CD4-positive, CD25-positive, alpha-beta regulatory T cell (primary cell): ENCODE measurements at regions not wholly inside any gene's neighbourhood (a gene's known extent, or its start where the extent isn't known, plus 50 kb on each side); places are given as distances from the start of the nearest gene placed in this dataset.
"Not testable (repeated sequence)": the region's sequence is repeated elsewhere in the genome, so short reads cannot be mapped to it uniquely, and the experiment has no call there.

Experiments
- ATAC-seq, 2 donors: fragments of 150-1000 bp; cut with Tn5 transposase; one replicate each; pipeline ENCODE4 v1.10.0; 2021; ENCODE audit warnings: low read depth in 2 of 2, moderate number of reproducible peaks in 2 of 2, moderate library complexity in 1 of 2
- DNase-seq, 3 donors: peaks; one replicate each; pipeline versions ENCODE4 v3.0.0 to v3.0.0-alpha.2; 2012 to 2022; ENCODE audit warnings: mixed read lengths in 1 of 3
- H3K27ac ChIP-seq: one replicate; pipeline ENCODE4 v1.7.0; 2013; ENCODE audit warnings: mild to moderate bottlenecking, low read length; ENCODE audit not compliant: insufficient read depth, poor library complexity, severe bottlenecking
- H3K27me3 ChIP-seq: one replicate; pipeline ENCODE4 v1.7.0; 2013; ENCODE audit warnings: low read length; ENCODE audit not compliant: control insufficient read depth, insufficient read depth
- H3K36me3 ChIP-seq: one replicate; pipeline ENCODE4 v1.7.0; 2013; ENCODE audit warnings: mild to moderate bottlenecking, low read length, moderate library complexity; ENCODE audit not compliant: control insufficient read depth, insufficient read depth
- H3K4me1 ChIP-seq: 2 replicates; pipeline ENCODE4 v1.7.0; 2013; ENCODE audit warnings: mild to moderate bottlenecking, low read length; ENCODE audit not compliant: insufficient read depth, control insufficient read depth, poor library complexity, severe bottlenecking
- H3K4me3 ChIP-seq: one replicate; pipeline ENCODE4 v1.7.0; 2013; ENCODE audit warnings: low read depth, mild to moderate bottlenecking, low read length, moderate library complexity
- H3K9me3 ChIP-seq, 2 experiments: 1 replicate in 1 of 2; 2 replicates in 1 of 2; pipeline ENCODE4 v1.7.0; 2013; ENCODE audit warnings: low read length in 2 of 2, mild to moderate bottlenecking in 1 of 2, moderate library complexity in 1 of 2; ENCODE audit not compliant: control insufficient read depth in 2 of 2
- H3K27ac Mint-ChIP-seq, 3 donors: one replicate each; pipeline ENCODE4 v1.8.0; 2020 to 2022; ENCODE audit warnings: mild to moderate bottlenecking in 3 of 3, mixed read lengths in 3 of 3, moderate library complexity in 2 of 3
- H3K27me3 Mint-ChIP-seq: one replicate; pipeline ENCODE4 v1.8.0; 2022; ENCODE audit warnings: mild to moderate bottlenecking, mixed read lengths
- H3K36me3 Mint-ChIP-seq: one replicate; pipeline ENCODE4 v1.8.0; 2020; ENCODE audit warnings: mixed read lengths
- H3K4me1 Mint-ChIP-seq, 4 donors: one replicate each; pipeline ENCODE4 v1.8.0; 2020 to 2022; ENCODE audit warnings: mixed read lengths in 4 of 4, mild to moderate bottlenecking in 1 of 4
- H3K4me3 Mint-ChIP-seq, 4 donors: one replicate each; pipeline ENCODE4 v1.8.0; 2020 to 2022; ENCODE audit warnings: mild to moderate bottlenecking in 4 of 4, mixed read lengths in 4 of 4, moderate library complexity in 3 of 4
- H3K9me3 Mint-ChIP-seq, 7 donors: one replicate each; pipeline ENCODE4 v1.8.0; 2020 to 2022; ENCODE audit warnings: mixed read lengths in 7 of 7, mild to moderate bottlenecking in 3 of 7, moderate library complexity in 2 of 7

DNA sequence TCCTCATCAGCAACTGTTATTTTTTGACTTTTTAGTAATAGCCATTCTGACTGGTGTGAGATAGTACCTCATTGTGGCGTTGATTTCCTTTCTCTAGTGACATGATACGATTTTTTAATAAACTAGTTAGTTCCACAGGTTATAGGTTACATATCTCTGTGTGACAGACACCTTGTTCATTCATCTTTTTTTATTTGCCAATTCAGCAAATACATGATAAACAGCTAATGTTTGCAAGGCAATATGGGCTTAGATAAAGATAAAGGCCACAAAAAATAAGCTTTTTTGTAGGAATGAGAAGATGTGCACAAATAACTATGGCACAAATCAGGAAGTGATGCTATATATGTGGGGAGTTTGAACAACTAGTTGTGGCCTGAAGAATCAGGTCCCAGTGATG, 366.8 kb downstream of the HLX start:
- H3K4me1 ChIP-seq, result no peaks in the 10 kb centered on the region
- Mint-ChIP-seq H3K4me1 (no peaks in the 10 kb centered on the region), H3K36me3 (no peaks in the 10 kb centered on the region), H3K4me3 (no peak overlapping the region), H3K27me3 (no peaks in the 10 kb centered on the region), H3K27ac (no peak overlapping the region), H3K9me3 (peaks cover 0 to 1% (median 0%) of the 10 kb centered on the region in 7 donors)
- no peaks in the 10 kb centered on the region for H3K36me3 ChIP-seq
- DNase-seq (no peak), ATAC-seq (no peak)
- H3K27me3 ChIP-seq, result no peaks in the 10 kb centered on the region
- no peak overlapping the region for H3K4me3 ChIP-seq
- no peaks in the 10 kb centered on the region for H3K9me3 ChIP-seq
- no peak overlapping the region for H3K27ac ChIP-seq

DNA sequence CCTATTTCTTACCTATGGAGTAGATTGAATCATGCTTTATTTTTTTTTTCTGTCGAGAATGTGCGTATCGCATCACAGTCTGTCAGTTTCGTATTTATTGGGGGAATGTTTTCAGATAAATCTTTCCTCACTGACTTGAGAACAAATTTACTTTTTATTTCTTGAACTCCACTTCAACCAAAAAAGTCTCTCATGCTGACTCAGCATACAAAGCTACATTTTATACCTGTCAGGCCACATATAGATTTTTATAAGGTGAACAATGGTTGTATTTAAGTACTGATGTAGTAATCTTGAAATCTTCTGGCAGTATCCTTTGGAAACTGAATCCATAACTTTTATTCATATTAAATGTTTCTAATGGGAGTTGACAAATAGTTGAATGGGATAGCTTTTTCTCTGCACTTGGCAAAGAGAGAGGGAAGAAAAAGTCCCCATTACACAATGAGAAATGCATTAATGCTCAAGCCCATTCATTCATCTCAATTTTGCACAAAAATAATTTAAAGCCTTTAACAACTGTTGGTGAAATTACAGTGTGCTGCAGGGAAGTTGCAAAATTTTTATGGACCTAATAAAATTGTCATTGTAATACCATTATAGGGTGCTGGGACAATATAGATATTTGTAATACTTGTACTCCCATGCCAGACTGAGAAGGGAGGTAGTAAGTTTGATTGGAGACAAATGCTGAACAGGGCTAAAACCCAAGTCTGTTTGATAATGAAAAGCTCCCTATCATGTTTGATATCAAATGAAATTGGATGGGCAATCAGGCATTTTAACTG, 367.6 kb downstream of the HLX start:
- no peaks in the 10 kb centered on the region for H3K36me3 ChIP-seq
- H3K9me3 ChIP-seq, result no peaks in the 10 kb centered on the region
- ATAC-seq, result no peak
- no peak for DNase-seq
- Mint-ChIP-seq H3K27me3 (no peaks in the 10 kb centered on the region), H3K27ac (no peak overlapping the region), H3K36me3 (no peaks in the 10 kb centered on the region), H3K4me1 (no peaks in the 10 kb centered on the region), H3K4me3 (no peak overlapping the region), H3K9me3 (peaks cover 0 to 1% (median 0%) of the 10 kb centered on the region in 7 donors)
- H3K27me3 ChIP-seq, result no peaks in the 10 kb centered on the region
- no peak overlapping the region for H3K4me3 ChIP-seq
- no peak overlapping the region for H3K27ac ChIP-seq
- no peaks in the 10 kb centered on the region for H3K4me1 ChIP-seq

GRCh38 chr1:221251580-221251979, 372.3 kb downstream of the HLX start:
- Histone ChIP-seq H3K36me3 (no peaks in the 10 kb centered on the region), H3K27me3 (no peaks in the 10 kb centered on the region), H3K4me3 (no peak overlapping the region), H3K4me1 (no peaks in the 10 kb centered on the region), H3K9me3 (no peaks in the 10 kb centered on the region), H3K27ac (no peak overlapping the region)
- Mint-ChIP-seq H3K4me1 (no peaks in the 10 kb centered on the region), H3K9me3 (peaks cover 0 to 3% (median 0%) of the 10 kb centered on the region in 7 donors), H3K27me3 (peaks cover 4% of the 10 kb centered on the region), H3K36me3 (no peaks in the 10 kb centered on the region), H3K4me3 (no peak overlapping the region), H3K27ac (no peak overlapping the region)
- ATAC-seq (no peak), DNase-seq (no peak)

GRCh38 chr1:221254813-221255212, 375.6 kb downstream of the HLX start:
- Histone ChIP-seq H3K36me3 (no peaks in the 10 kb centered on the region), H3K9me3 (no peaks in the 10 kb centered on the region), H3K4me3 (no peak overlapping the region), H3K27me3 (no peaks in the 10 kb centered on the region), H3K27ac (no peak overlapping the region), H3K4me1 (no peaks in the 10 kb centered on the region)
- DNase-seq (no peak), ATAC-seq (no peak)
- Mint-ChIP-seq H3K4me3 (no peak overlapping the region), H3K36me3 (no peaks in the 10 kb centered on the region), H3K27me3 (peaks cover 4% of the 10 kb centered on the region), H3K9me3 (peaks cover 0 to 8% (median 3%) of the 10 kb centered on the region in 7 donors), H3K4me1 (no peaks in the 10 kb centered on the region), H3K27ac (no peak overlapping the region)

- no peaks in the 10 kb centered on the region for H3K4me1 ChIP-seq
- no peaks in the 10 kb centered on the region for H3K9me3 ChIP-seq
- no peak overlapping the region for H3K4me3 Mint-ChIP-seq
- H3K36me3 Mint-ChIP-seq, result no peaks in the 10 kb centered on the region
- H3K27ac ChIP-seq, result no peak overlapping the region
- no peaks in the 10 kb centered on the region for H3K4me1 Mint-ChIP-seq
- peaks cover 0 to 8% (median 3%) of the 10 kb centered on the region in 7 donors for H3K9me3 Mint-ChIP-seq
- no peak for DNase-seq
- no peak for ATAC-seq
- no peak overlapping the region for H3K27ac Mint-ChIP-seq
- H3K27me3 ChIP-seq, result no peaks in the 10 kb centered on the region
- no peak overlapping the region for H3K4me3 ChIP-seq
- H3K36me3 ChIP-seq, result no peaks in the 10 kb centered on the region
- peaks cover 4% of the 10 kb centered on the region for H3K27me3 Mint-ChIP-seq
Measured at GRCh38 chr1:221256773-221257172, 377.5 kb downstream of the HLX start.

DNA sequence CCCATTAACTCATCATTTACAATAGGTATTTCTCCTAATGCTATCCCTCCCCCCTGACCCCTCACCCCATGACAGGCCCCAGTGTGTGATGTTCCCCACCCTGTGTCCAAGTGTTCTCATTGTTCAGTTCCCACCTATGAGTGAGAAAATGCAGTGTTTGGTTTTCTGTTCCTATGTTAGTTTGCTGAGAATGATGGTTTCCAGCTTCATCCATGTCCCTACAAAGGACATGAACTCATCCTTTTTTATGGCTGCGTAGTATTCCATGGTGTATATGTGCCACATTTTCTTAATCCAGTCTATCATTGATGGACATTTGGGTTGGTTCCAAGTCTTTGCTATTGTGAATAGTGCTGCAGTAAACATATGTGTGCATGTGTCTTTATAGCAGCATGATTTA, 378.3 kb downstream of the HLX start:
- H3K27me3 Mint-ChIP-seq, H3K27ac Mint-ChIP-seq, H3K9me3 ChIP-seq, H3K4me1 Mint-ChIP-seq, H3K4me3 Mint-ChIP-seq, H3K27me3 ChIP-seq, H3K4me1 ChIP-seq, DNase-seq, H3K4me3 ChIP-seq, H3K36me3 ChIP-seq, H3K36me3 Mint-ChIP-seq, H3K9me3 Mint-ChIP-seq, ATAC-seq, H3K27ac ChIP-seq: not testable (repeated sequence)

- H3K9me3 ChIP-seq, H3K27me3 ChIP-seq, ATAC-seq, H3K4me3 Mint-ChIP-seq, H3K4me1 Mint-ChIP-seq, H3K36me3 Mint-ChIP-seq, H3K27ac ChIP-seq, H3K9me3 Mint-ChIP-seq, DNase-seq, H3K36me3 ChIP-seq, H3K27me3 Mint-ChIP-seq, H3K4me3 ChIP-seq, H3K4me1 ChIP-seq, H3K27ac Mint-ChIP-seq: not testable (repeated sequence)
Measured at GRCh38 chr1:221262677-221263076, 383.4 kb downstream of the HLX start.
